Body of pancreas (tissue), 4 donors: ENCODE measurements at regions not wholly inside any gene's neighbourhood (a gene's known extent, or its start where the extent isn't known, plus 50 kb on each side); places are given as distances from the start of the nearest gene placed in this dataset.

Experiments used
- ATAC-seq: fragments of 150-250 bp; one replicate; pipeline ENCODE4 v1.9.1; 2016
- DNase-seq, 4 donors: peaks; one replicate each; pipeline ENCODE4 v3.0.0-alpha.2; 2019
- H3K27ac ChIP-seq, 4 donors: fragments of 200-600 bp; sonication (generic); 1 replicate in 3 of 4; 2 replicates in 1 of 4; pipeline versions ENCODE4 v1.5.1 to v1.6.1; 2016 to 2019; ENCODE audit warnings: mild to moderate bottlenecking in 1 of 4, mixed read lengths in 1 of 4, moderate library complexity in 1 of 4
- H3K27me3 ChIP-seq, 2 donors: fragments of 200-600 bp; sonication (generic); one replicate each; pipeline ENCODE4 v1.6.0; 2016; ENCODE audit warnings: mild to moderate bottlenecking in 1 of 2
- H3K36me3 ChIP-seq, 2 donors: fragments of 200-600 bp; sonication (generic); replicated peaks in 1 of 2; 2 replicates each; pipeline ENCODE4 v1.5.1; 2016; ENCODE audit warnings: low read depth in 2 of 2; ENCODE audit not compliant: insufficient read depth in 1 of 2
- H3K4me1 ChIP-seq: fragments of 200-600 bp; sonication (generic); one replicate; pipeline ENCODE4 v1.6.0; 2016
- H3K4me3 ChIP-seq, 2 donors: fragments of 200-600 bp; sonication (generic); 1 replicate in 1 of 2; 2 replicates in 1 of 2; pipeline ENCODE4 v1.5.1; 2016 to 2019
- H3K9me3 ChIP-seq, 3 donors: fragments of 200-600 bp; sonication (generic); 1 replicate in 2 of 3; 2 replicates in 1 of 3; pipeline ENCODE4 v1.5.1; 2016
- POLR2A ChIP-seq, 3 donors: fragments of 450-650 bp; IDR thresholded peaks; one replicate each; pipeline ENCODE4 v1.6.1; 2016; ENCODE audit warnings: antibody characterized with exemption in 3 of 3, mild to moderate bottlenecking in 2 of 3
- WGBS, 2 donors: methylation state at CpG; one replicate each; pipeline ENCODE4 v1.1.5; 2017; 5-methylcytosine and 5-hydroxymethylcytosine counted together
- intact Hi-C: fragments of 100-400 bp; cut with DNase I; formaldehyde crosslinking; loops from one replicate; pipeline ENCODE4 v1.15.1; 2023
- TF ChIP-seq, protein P1 (sequence below), 7 experiments: fragments of 450-650 bp in 4 of 7; fragments of 200-600 bp in 3 of 7; sonication (generic) in 3 of 7; IDR thresholded peaks; one replicate each; pipeline ENCODE4 v1.5.1; 2016 to 2019; ENCODE audit warnings: antibody characterized with exemption in 7 of 7

- no peaks in the 10 kb centered on the region for H3K9me3 ChIP-seq
- no peaks in the 10 kb centered on the region for H3K36me3 ChIP-seq
- ATAC-seq, result no peak
- no peaks in the 10 kb centered on the region for H3K27me3 ChIP-seq
- intact Hi-C loops, result no loop called here
- H3K4me3 ChIP-seq, result no peak overlapping the region
- TF ChIP-seq, protein P1, sequence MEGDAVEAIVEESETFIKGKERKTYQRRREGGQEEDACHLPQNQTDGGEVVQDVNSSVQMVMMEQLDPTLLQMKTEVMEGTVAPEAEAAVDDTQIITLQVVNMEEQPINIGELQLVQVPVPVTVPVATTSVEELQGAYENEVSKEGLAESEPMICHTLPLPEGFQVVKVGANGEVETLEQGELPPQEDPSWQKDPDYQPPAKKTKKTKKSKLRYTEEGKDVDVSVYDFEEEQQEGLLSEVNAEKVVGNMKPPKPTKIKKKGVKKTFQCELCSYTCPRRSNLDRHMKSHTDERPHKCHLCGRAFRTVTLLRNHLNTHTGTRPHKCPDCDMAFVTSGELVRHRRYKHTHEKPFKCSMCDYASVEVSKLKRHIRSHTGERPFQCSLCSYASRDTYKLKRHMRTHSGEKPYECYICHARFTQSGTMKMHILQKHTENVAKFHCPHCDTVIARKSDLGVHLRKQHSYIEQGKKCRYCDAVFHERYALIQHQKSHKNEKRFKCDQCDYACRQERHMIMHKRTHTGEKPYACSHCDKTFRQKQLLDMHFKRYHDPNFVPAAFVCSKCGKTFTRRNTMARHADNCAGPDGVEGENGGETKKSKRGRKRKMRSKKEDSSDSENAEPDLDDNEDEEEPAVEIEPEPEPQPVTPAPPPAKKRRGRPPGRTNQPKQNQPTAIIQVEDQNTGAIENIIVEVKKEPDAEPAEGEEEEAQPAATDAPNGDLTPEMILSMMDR (IDR thresholded peaks at IDR 0.05), result no peak
- no peak for TF ChIP-seq POLR2A (IDR thresholded peaks at IDR 0.05)
- DNase-seq, result no peak
- H3K4me1 ChIP-seq, result no peaks in the 10 kb centered on the region
- no peak overlapping the region for H3K27ac ChIP-seq
Measured at GRCh38 chr13:88124142-88124541, 453.0 kb downstream of the SLITRK5 start.

DNA sequence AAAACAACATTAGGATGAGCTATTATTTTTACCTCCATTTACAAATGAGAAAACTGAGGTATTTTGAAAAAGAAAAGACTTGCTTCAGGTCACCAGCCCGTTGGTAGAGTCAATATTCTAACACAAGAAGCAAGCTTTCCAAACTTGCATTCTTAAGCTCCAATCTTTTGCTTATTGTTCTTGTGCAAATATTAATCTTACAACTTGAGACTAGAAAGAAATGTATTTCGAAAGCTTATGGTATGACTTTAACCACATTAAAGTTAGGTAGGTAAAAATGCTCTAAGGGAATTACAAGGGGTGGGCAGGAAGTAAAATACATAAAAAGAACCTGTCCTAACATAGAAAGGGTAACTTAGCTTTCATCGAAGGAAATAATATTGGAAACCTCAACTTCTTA lies 453.9 kb downstream of the SLITRK5 start:
- Histone ChIP-seq H3K9me3 (no peaks in the 10 kb centered on the region), H3K4me3 (no peak overlapping the region), H3K4me1 (no peaks in the 10 kb centered on the region), H3K36me3 (no peaks in the 10 kb centered on the region), H3K27ac (no peak overlapping the region), H3K27me3 (no peaks in the 10 kb centered on the region)
- intact Hi-C loops, result no loop called here
- no peak for DNase-seq
- TF ChIP-seq, protein P1 (IDR thresholded peaks at IDR 0.05), result no peak
- no peak for TF ChIP-seq POLR2A (IDR thresholded peaks at IDR 0.05)
- 46 to 48% methylated on average over 3 of the region's 3 CpGs for WGBS, 2 donors
- ATAC-seq, result no peak

DNA sequence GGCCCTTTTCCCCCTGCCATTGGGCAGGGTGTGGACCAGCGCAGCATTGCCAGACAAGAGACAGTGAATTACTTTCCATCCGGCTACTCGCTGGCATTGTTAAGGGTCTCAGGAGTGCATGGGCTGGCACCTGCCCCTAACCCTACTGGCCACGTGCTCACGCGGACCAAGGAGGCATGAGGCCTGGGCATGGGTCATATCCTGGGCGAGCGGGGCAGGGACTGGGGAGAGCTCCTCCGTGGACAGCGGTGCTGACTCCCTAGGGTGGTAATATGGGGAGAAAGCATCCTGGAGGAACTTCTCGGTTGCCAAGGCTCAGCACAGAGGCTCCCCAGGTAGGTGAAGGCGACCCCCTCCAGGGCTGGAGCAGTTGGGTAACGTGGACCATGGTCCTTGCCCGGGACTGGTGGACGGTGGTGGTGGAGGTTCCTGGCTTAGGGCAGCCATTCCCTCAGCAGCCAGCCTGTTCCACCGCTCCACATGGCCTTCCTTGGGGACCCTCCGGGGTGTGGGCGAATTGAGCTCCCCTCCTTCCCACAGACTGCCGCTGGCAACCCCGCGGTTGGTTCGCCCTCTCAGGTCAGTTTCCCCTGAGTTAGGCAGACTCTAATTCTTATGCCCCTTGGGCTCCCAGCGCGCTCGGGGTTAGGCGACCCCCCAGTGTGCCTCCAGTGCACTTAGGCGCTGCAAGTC lies 465.1 kb downstream of the SLITRK5 start:
- no peaks in the 10 kb centered on the region for H3K9me3 ChIP-seq
- H3K27ac ChIP-seq, result no peak overlapping the region
- H3K27me3 ChIP-seq, result no peaks in the 10 kb centered on the region
- intact Hi-C loops, result no loop called here
- H3K4me3 ChIP-seq, result no peak overlapping the region
- 89 to 91% methylated on average over 21 to 27 of the region's 27 CpGs for WGBS, 2 donors
- ATAC-seq (no peak), DNase-seq (no peak)
- H3K36me3 ChIP-seq, result no peaks in the 10 kb centered on the region
- no peaks in the 10 kb centered on the region for H3K4me1 ChIP-seq
- TF ChIP-seq, protein P1 (IDR thresholded peaks at IDR 0.05), result no peak
- TF ChIP-seq POLR2A (IDR thresholded peaks at IDR 0.05), result no peak

GRCh38 chr13:88142653-88143052 lies 471.5 kb downstream of the SLITRK5 start:
- H3K27me3 ChIP-seq, result no peaks in the 10 kb centered on the region
- WGBS, 2 donors, result 25 to 31% methylated on average over 3 of the region's 3 CpGs

More at GRCh38 chr13:88142653-88143052, 471.5 kb downstream of the SLITRK5 start:
- intact Hi-C loops, result no loop called here
- H3K27ac ChIP-seq, result no peak overlapping the region
- ATAC-seq (no peak), DNase-seq (no peak)
- H3K9me3 ChIP-seq, result no peaks in the 10 kb centered on the region
- no peak overlapping the region for H3K4me3 ChIP-seq
- TF ChIP-seq POLR2A (IDR thresholded peaks at IDR 0.05), result no peak
- TF ChIP-seq, protein P1 (IDR thresholded peaks at IDR 0.05), result no peak
- no peaks in the 10 kb centered on the region for H3K4me1 ChIP-seq
- no peaks in the 10 kb centered on the region for H3K36me3 ChIP-seq
